Activated B cell treated with CpG ODN at 0.5 μM for 24 hours (primary cell): ENCODE measurements at regions not wholly inside any gene's neighbourhood (a gene's known extent, or its start where the extent isn't known, plus 50 kb on each side); places are given as distances from the start of the nearest gene placed in this dataset.
"Not testable (repeated sequence)": the region's sequence is repeated elsewhere in the genome, so short reads cannot be mapped to it uniquely, and the experiment has no call there.

Experiments
- ATAC-seq: fragments of 200-7000 bp; cut with Tn5 transposase; one replicate; pipeline ENCODE4 v1.10.0; 2021; ENCODE audit warnings: low read depth, mild to moderate bottlenecking, moderate library complexity
- CTCF ChIA-PET: fragments of 350-600 bp; sonication (Branson Sonifier 250); formaldehyde crosslinking; loops from one replicate; lab custom pipeline; 2021; ENCODE audit warnings: antibody characterized with exemption; lab: Charles Lee
- POLR2A ChIA-PET: fragments of 350-600 bp; sonication (Branson Sonifier 250); formaldehyde crosslinking; loops from one replicate; lab custom pipeline; 2021; ENCODE audit warnings: antibody characterized with exemption; lab: Charles Lee
- DNase-seq: peaks from one replicate; pipeline ENCODE4 v3.0.0; 2022
- H3K27ac Mint-ChIP-seq: one replicate; pipeline ENCODE4 v1.8.0; 2020; ENCODE audit warnings: mixed read lengths
- H3K27me3 Mint-ChIP-seq: one replicate; pipeline ENCODE4 v1.8.0; 2021; ENCODE audit warnings: mixed read lengths
- H3K36me3 Mint-ChIP-seq: one replicate; pipeline ENCODE4 v1.8.0; 2021; ENCODE audit warnings: low read depth, mixed read lengths
- H3K4me1 Mint-ChIP-seq: one replicate; pipeline ENCODE4 v1.8.0; 2021; ENCODE audit warnings: mixed read lengths
- H3K4me3 Mint-ChIP-seq: one replicate; pipeline ENCODE4 v1.8.0; 2020; ENCODE audit warnings: mild to moderate bottlenecking, mixed read lengths
- H3K9me3 Mint-ChIP-seq: one replicate; pipeline ENCODE4 v1.8.0; 2020; ENCODE audit warnings: mixed read lengths
- CTCF ChIP-seq: fragments of 200-600 bp; IDR thresholded peaks from one replicate; pipeline ENCODE4 v1.8.0; 2022; ENCODE audit warnings: antibody characterized with exemption, mild to moderate bottlenecking
- intact Hi-C: fragments of 100-400 bp; cut with micrococcal nuclease; formaldehyde crosslinking; loops from one replicate; pipeline ENCODE4 v1.15.1; 2024

GRCh38 chr12:43238281-43238680 lies 313.7 kb downstream of the ADAMTS20 start:
- ChIA-PET POLR2A (no interaction called here), CTCF (no interaction called here)
- Mint-ChIP-seq H3K4me3 (no peak overlapping the region), H3K4me1 (peaks cover 2% of the 10 kb centered on the region), H3K9me3 (no peaks in the 10 kb centered on the region), H3K27me3 (no peaks in the 10 kb centered on the region), H3K27ac (no peak overlapping the region), H3K36me3 (no peaks in the 10 kb centered on the region)
- intact Hi-C loops: no loop called here
- no peak for ATAC-seq
- DNase-seq: no peak
- TF ChIP-seq CTCF: no peak

GRCh38 chr12:43237238-43237879 lies 314.6 kb downstream of the ADAMTS20 start:
- POLR2A ChIA-PET: no interaction called here
- H3K27ac Mint-ChIP-seq: no peak overlapping the region
- CTCF ChIA-PET: no interaction called here
- H3K36me3 Mint-ChIP-seq: no peaks in the 10 kb centered on the region
- no peaks in the 10 kb centered on the region for H3K27me3 Mint-ChIP-seq
- intact Hi-C loops: no loop called here
- H3K4me1 Mint-ChIP-seq: peaks cover 2% of the 10 kb centered on the region
- no peaks in the 10 kb centered on the region for H3K9me3 Mint-ChIP-seq
- TF ChIP-seq CTCF: no peak
- H3K4me3 Mint-ChIP-seq: no peak overlapping the region
- ATAC-seq (no peak), DNase-seq (no peak)

GRCh38 chr12:43235721-43236120 lies 316.3 kb downstream of the ADAMTS20 start:
- CTCF ChIA-PET: no interaction called here
- Mint-ChIP-seq H3K4me1 (peaks cover 2% of the 10 kb centered on the region), H3K27ac (no peak overlapping the region), H3K36me3 (no peaks in the 10 kb centered on the region), H3K9me3 (no peaks in the 10 kb centered on the region), H3K27me3 (no peaks in the 10 kb centered on the region), H3K4me3 (no peak overlapping the region)
- TF ChIP-seq CTCF: no peak
- intact Hi-C loops: no loop called here
- POLR2A ChIA-PET: no interaction called here
- DNase-seq (no peak), ATAC-seq (no peak)

GRCh38 chr12:43233861-43234260 lies 318.1 kb downstream of the ADAMTS20 start:
- intact Hi-C loops: no loop called here
- Mint-ChIP-seq H3K4me1 (peaks cover 2% of the 10 kb centered on the region), H3K27me3 (no peaks in the 10 kb centered on the region), H3K27ac (no peak overlapping the region), H3K4me3 (no peak overlapping the region), H3K36me3 (no peaks in the 10 kb centered on the region), H3K9me3 (no peaks in the 10 kb centered on the region)
- no peak for DNase-seq
- CTCF ChIA-PET: no interaction called here
- POLR2A ChIA-PET: no interaction called here
- no peak for ATAC-seq
- no peak for TF ChIP-seq CTCF

- Mint-ChIP-seq H3K27me3 (peaks cover 1% of the 10 kb centered on the region), H3K27ac (no peak overlapping the region), H3K9me3 (no peaks in the 10 kb centered on the region), H3K4me1 (no peaks in the 10 kb centered on the region), H3K36me3 (no peaks in the 10 kb centered on the region), H3K4me3 (no peak overlapping the region)
- DNase-seq (no peak), ATAC-seq (no peak)
- TF ChIP-seq CTCF: no peak
- ChIA-PET CTCF (no interaction called here), POLR2A (no interaction called here)
- intact Hi-C loops: no loop called here
Measured at GRCh38 chr12:43226151-43226550, 325.9 kb downstream of the ADAMTS20 start.

- ATAC-seq, H3K4me1 Mint-ChIP-seq, H3K27me3 Mint-ChIP-seq, H3K9me3 Mint-ChIP-seq, H3K36me3 Mint-ChIP-seq, intact Hi-C loops, CTCF ChIA-PET, POLR2A ChIA-PET, DNase-seq, H3K27ac Mint-ChIP-seq, H3K4me3 Mint-ChIP-seq: not testable (repeated sequence)
Measured at GRCh38 chr12:43224190-43224805, 327.7 kb downstream of the ADAMTS20 start.
